ENCODE measurements at regions not wholly inside any gene's neighbourhood (a gene's known extent, or its start where the extent isn't known, plus 50 kb on each side); places are given as distances from the start of the nearest gene placed in this dataset.

GRCh38 chr13:58165617-58166016, 534.1 kb downstream of the PCDH17 start:
- TF ChIP-seq OVOL3 (tag by site-specific recombination; IDR thresholded peaks at IDR 0.05) (no peak), CTCF (tag by site-specific recombination; IDR thresholded peaks at IDR 0.05) (no peak), BCL11B (tag by site-specific recombination; IDR thresholded peaks at IDR 0.05; ENCODE audit: low read depth) (no peak), ZNF121 (tag by site-specific recombination; IDR thresholded peaks at IDR 0.05) (no peak), ZBTB17 (tag by site-specific recombination; IDR thresholded peaks at IDR 0.05) (no peak), ZNF280D (tag by site-specific recombination; IDR thresholded peaks at IDR 0.05) (no peak), ZNF2 (tag by site-specific recombination; IDR thresholded peaks at IDR 0.05) (no peak), ATF2 (tag by site-specific recombination; IDR thresholded peaks at IDR 0.05; ENCODE audit: low read depth) (no peak), MYNN (tag by site-specific recombination; IDR thresholded peaks at IDR 0.05; ENCODE audit: borderline replicate concordance) (no peak), KLF10 (tag by site-specific recombination; IDR thresholded peaks at IDR 0.05) (no peak)

All from HEK293 (cell line).